ENCODE measurements at regions not wholly inside any gene's neighbourhood (a gene's known extent, or its start where the extent isn't known, plus 50 kb on each side); places are given as distances from the start of the nearest gene placed in this dataset.
"Not testable (repeated sequence)": the region's sequence is repeated elsewhere in the genome, so short reads cannot be mapped to it uniquely, and the experiment has no call there.

DNA sequence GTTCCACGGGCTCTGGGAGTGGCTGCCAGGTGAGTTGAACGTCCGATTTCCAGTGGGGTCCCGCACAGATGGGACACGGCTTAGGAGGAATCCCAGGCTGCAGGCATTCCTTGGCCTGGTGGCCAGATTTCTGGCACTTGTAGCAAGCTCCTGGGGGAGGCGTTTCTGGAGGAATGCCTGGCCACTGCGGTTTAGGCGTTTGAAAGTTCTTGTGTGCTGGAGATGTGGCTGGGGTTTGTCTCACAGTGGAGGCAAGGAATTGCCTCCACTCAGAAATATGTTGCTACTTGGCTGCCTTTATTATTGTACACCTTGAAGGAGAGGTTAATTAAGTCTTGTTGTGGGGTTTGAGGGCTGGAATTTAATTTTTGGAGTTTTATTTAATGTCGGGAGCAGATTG, 583.3 kb upstream of the MDGA2 start:
- not testable (repeated sequence) for DNase-seq (ENCODE audit: low read depth)

DNA sequence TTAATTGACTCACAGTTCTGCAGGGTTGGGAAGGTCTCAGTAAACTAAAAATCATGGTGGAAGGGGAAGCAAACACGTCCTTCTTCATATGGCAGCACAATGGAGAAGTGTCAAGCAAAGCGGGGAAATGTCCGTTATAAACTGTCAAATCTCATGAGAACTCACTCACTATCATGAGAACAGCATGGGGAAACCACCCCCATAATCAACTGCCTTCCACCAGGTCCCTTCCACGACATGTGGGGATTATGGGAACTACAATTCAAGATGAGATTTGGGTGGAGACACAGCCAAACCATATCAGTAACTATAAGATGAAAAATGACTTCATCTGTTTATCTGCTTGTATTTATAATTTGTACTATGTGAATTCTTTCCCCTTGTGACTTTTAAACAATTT, 577.6 kb upstream of the MDGA2 start:
- no peak for DNase-seq (ENCODE audit: low read depth)

DNA sequence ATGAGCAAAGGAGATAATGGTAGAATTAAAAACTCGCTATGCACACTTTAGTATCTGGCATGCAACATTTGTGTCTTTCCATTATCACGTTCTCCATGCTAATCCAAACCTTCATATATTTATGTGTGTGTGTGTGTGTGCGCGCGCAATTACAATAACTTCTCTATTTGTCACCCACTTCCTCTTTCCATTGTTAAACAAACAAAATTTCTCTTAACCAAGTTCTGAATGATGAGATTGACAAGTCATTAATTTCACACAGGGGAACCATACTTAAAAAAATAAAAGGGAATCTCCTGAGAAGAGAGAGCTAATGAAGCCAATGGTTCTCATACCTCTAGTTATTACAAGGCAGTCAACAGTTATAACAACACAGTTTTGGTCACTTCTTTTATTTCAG, 575.9 kb upstream of the MDGA2 start:
- DNase-seq (ENCODE audit: low read depth): no peak

DNA sequence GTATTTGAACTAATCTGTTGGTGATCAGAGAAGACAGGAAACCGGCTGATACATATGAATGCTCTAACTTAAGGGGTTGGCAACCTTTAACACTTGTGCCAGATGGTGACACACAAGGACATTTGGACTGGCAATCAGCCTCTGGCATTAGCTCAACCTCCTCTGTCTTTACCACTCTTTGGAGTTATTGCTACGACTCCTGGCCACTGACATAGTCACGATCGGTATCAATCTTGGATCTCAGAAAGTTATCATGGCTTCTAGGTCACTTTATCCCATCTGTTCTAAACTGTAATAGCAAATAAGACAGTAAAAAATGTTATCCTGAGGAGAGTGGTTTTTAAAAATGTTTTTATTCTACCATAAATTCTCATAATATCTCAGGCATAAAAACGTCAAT, 575.2 kb upstream of the MDGA2 start:
- no peak for DNase-seq (ENCODE audit: low read depth)

DNA sequence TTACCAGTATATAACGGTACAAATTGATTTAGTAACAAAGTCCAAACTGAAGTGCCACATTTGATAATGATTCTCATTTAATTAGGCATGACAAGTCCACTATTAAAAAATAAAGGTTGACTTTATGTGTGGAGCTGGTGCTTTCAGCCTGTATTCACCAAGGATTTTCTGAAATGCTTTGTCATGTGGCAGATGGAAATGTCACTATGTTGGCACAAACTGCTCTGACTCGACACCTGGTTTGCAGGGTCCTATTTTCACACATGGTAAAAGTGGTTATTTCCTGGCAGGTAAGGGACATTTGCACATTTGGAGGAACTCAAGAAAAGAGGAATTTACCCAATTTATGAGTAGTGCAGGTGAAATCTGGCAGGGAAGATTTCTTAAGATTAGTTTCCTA, 572.6 kb upstream of the MDGA2 start:
- no peak for DNase-seq (ENCODE audit: low read depth)

DNA sequence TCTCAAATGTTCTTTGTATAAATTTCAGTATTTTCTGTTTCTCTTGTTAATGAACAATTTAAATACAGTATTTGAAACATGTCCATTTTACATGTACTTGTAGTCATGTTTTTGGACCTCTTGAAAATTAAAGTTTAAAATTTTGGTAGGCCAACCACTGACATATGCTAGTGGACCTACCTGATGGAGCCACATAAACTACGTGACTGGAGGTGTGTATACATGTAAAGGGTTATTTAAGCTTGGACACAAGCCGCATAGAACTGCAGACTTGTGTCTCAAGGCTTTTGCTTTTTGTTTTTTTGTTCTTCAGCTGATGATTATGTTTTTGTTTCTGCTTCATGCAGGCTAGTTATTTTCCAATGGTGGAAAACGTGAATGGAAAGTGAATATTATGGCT, 568.5 kb upstream of the MDGA2 start:
- no peak for DNase-seq (ENCODE audit: low read depth)

DNA sequence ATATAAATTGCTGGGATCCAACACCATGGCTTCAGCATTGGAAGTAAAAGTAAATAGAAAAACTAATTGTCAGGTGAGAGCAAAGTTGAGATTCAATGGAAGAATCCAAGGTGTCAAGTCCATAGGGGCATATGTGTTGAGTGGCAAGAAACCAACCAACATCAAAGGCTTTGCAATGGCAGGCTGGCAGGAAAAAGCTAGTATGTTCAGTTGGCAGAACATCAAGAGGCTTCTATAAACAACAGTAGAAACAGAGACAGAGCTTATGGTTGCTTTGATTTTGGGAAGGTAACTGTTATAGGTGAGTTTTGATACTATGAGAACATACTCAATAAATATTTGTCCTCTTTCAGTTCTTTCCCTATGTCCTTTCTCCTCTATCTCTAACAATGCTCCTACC, 553.7 kb upstream of the MDGA2 start:
- no peak for DNase-seq (ENCODE audit: low read depth)

DNA sequence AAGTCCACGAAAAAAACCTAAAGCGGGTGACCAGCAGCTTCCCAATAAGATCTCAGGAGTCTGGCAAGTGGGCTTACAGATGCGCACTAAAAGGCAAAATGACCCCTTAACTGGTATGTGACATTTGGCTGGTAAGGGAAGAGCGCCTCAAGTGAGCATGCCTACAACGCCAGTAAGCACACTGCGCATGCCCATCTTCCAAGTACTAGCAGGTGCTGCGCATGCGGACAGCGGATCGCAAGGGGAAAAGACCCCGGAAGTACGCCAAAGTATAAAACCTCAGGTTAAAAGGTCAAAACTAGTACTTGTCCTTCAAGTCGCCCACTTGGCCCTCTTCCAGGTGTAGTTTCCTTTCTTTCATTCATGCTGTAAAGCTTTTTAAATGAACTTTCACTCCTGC, 518.5 kb upstream of the MDGA2 start:
- DNase-seq (ENCODE audit: low read depth): no peak

DNA sequence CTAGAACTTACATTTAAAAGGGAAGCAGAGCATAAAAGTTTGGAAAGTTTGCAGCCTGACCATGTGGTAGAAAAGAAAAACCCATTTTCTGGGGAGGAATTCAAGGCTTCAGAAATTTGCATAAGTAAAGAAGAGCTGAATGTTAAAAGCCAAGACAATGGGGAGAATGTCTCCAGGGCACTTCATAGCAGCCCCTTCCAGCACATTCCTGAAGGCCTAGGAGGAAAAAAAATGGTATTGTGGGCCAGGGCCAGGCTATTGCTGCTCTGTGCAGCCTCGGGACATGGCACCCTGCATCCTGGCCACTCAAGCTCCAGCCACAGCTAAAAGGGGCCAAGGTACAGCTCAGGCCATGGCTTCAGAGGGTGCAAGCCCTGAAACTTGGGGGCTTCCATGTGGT, 474.2 kb upstream of the MDGA2 start:
- not testable (repeated sequence) for DNase-seq (ENCODE audit: low read depth)

DNA sequence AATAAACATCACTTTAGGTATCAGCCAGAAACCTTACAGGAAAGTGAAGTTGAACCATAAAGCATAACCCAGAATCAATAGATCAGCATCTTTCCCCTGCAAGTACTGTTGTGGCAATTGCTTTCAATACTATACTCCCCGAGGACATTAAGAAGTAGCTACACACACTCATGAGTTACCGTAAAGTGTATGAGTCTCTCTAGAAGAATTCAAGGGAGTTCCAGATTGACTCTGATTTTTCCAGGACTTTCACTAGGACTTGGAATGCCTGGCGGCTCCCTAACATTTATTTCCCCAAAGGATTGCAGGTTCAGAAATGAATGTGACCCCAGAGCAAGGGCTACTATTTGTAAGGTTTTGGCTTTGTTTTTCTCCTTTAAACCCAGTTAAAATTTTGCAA, 465.4 kb upstream of the MDGA2 start:
- no peak for DNase-seq (ENCODE audit: low read depth)

DNA sequence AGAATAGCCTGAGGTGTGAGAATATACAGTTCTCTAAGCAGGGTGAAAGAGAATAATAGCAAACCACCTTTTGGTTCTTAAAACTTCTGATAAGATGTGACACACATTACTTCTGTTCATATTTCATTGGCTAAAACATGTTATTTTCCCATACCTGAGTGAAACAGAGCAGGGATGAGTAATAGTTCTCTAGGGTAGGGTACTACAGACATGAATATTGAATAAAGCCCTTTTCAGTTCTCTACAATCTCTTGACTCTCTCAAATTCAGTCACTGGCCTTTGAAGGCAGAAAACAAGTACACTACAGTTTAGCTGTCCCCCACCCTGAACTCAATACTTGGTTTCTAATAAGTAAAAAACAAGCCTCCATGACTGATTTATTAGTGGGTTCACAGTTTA, 454.1 kb upstream of the MDGA2 start:
- DNase-seq (ENCODE audit: low read depth): no peak

DNA sequence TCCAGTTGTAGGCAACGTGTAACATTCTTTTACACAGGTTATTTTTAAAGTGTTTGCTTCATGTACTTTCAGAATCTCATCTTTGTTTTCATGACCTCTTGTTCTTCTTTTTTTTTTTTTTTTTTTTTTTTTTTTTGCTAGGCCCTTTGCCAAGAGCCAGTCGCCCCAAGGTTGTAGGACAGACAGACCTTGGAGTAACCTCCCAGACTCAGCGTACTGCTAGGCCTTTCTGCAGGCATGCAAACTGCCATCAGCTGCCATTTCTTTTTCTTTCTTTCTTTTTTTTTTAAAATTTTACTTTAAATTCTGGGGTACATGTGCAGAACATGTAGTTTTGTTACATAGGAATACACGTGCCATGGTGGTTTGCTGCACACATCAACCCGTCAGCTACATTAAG, 452.3 kb upstream of the MDGA2 start:
- no peak for DNase-seq (ENCODE audit: low read depth)

DNA sequence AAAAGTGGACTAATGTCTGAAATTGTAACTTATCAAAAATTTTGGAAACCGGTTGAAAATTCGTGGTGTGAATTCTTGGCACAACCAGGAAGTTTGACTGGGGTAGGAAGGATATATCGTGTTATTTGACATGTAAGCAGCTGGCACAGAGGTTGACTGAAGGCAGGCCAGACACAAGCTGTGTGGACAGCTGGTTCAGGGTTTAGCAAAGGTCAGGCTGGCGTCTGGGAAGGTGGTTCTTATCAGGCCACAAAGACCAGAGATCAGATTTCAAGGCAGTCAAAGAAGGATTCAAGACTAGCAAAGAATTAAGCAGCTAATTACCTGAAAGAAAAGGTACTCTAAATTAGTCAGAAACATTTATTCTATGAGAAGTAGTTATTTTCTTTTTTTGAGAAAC, 450.2 kb upstream of the MDGA2 start:
- no peak for DNase-seq (ENCODE audit: low read depth)

DNA sequence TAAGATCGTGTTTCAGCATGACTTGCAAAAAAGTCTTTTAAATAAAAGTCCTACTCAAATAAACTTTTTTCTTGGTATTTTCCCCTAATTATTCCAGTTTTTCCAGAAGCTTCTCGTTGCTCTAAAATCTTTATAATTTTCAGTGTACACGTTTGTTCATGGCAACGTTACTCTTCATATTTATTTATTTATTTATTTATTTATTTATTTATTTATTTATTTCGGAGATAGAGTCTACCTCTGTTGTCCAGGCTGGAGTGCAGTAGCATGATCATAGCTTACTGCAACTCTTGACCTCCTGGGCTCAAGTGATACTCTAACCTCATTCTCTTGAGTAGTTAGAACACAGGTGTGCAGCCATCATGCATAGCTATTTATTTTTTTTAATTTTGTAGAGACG, 438.3 kb upstream of the MDGA2 start:
- no peak for DNase-seq (ENCODE audit: low read depth)

DNA sequence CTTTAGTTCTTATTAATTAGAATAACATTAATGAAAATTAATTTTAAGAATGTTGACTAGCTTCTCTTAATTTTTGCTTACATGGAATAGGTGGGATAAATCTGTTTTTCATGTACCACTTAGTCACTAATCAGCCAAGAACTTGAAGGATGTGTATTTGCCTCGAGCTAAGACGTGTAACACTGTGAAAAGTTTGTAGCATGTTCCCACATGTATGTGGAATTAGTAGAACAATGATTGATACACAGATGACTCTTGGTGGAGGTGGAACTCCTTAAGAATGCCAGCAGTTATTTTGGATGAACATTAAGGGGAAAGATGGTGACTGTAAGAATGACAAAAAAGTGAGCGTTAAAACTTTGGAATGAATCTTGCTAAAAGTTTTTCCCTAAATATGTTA, 435.7 kb upstream of the MDGA2 start:
- DNase-seq (ENCODE audit: low read depth): no peak

DNA sequence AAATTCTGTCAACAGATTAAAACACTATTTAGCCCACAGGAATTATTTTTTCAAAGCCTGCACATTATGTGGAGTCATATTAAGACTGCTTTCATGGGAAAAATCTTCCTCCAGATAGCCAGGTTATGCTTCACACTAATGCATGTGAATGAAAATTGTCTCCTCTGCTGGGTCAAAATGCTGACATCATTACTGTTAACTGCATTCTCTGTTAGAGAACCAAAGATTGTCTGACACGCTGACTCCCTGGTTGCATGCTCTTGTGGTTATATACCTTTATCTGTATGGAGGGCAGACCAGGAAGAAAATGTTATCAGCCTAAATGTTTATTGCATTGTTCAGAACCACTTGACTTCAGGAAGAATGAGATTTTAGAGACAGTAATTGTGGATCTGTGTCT, 432.2 kb upstream of the MDGA2 start:
- no peak for DNase-seq (ENCODE audit: low read depth)

DNA sequence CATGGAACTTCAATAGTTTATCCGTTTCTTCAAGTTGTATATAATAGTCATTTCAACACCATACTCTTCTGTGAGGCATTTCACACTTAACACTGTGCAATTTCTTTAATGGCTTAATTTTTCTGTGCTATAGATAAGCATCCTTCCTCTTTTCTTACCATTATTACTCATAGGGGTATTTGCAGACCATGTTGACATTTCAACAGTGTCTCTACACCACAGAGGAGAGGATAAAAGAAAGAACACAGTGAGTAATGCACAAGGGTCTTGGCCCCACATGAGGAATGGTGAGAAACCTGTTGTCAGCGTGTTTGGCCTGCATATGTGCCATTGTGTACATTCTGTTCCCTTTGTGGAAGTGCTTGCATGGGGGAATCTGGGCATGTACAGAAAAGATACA, 421.5 kb upstream of the MDGA2 start:
- no peak for DNase-seq (ENCODE audit: low read depth)

DNA sequence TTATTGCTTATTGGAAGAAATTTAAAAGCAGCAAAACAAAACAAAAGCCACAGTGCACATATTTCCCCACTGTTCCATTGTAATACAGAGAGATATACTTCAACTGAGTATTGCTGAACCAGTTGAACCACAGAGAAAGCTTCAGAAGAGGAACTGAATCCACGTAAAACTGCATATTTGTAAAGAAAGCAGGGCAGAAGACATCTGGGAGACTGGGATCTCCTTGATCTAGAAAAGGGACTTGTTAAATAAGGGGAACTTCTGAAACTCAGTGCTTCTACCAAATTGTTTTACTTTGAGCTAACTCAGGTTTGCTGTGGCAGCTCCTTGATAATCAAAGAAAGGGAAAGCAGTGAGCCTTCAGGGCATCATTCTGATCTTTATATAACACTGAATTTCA, 411.1 kb upstream of the MDGA2 start:
- DNase-seq (ENCODE audit: low read depth): no peak

DNA sequence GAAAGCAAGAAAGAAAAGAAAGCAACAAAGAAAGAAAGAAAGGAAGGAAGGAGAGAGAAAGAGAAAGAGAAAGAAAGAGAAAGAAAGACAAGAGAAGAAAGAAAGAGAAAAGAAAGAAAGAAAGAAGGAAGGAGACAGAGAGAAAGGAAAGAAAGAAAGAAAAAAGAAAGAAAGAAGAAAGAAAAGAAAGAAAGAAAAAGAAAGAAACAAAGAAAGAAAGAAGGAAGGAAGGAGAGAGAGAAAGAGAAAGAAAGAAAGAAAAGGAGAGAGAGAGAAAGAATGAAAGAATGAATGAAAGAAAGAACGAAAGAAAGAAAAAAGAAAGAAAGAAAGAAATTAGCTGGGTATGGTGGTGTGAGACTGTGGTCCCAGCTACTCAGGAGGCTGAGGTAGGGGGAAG, 400.1 kb upstream of the MDGA2 start:
- no peak for DNase-seq (ENCODE audit: low read depth)

DNA sequence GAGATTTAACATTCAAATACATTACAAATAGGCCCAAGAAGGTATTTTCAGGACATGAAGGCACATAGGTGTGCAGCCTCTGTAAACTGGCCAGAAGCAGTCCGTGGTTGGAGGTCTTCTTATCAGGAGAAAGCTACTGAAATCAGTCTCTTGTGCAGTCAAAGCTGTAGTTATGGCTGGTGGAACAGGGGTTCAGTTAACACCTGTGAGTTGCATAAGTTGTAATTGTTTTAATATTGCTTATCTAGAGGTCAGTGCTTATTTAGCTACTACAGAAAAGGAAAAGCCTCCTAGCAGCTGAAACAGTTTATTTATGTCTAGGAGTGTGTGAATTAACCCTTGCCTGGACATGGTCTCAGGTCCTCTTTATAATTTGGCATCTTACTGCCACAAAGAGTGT, 377.6 kb upstream of the MDGA2 start:
- DNase-seq (ENCODE audit: low read depth): no peak

DNA sequence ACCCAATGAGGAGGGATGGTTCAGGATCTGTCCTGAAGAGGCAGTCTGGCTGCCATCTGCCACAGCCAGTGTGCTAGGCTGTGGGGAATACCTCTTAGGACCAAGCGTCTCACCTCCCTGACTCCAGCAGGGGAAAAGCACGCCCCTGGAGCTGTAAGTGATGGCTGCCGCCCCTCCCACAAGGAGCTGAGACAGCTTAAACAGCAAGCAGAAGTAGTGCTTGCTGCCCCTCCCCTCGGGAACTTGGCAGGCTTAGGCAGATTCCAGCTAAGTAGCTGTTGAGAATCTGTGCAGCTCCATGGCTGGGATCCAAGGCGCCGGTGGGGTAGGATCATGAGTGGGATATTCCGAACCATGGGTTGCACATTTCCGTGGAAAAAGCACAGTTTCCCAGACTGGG, 360.4 kb upstream of the MDGA2 start:
- DNase-seq (ENCODE audit: low read depth): no peak

DNA sequence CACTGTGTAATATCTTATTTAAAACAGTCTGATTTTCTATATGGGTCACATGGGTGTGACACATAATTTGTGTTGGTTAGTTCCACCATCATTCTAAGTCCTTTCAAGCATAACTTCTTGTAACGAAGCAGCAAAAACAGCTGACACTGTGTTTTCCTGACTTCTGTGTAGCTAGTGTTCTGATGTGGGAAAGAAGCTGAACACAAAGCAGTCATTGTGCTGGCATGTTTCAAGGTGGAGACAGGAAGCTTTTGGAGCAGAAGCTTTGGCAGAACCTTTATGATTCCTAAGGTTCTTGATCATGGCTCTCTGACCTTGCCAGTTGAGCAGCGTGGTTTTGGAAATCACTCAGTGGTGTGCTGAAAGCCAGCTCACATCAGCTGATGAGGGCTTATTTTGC, 351.7 kb upstream of the MDGA2 start:
- DNase-seq (ENCODE audit: low read depth): no peak

DNA sequence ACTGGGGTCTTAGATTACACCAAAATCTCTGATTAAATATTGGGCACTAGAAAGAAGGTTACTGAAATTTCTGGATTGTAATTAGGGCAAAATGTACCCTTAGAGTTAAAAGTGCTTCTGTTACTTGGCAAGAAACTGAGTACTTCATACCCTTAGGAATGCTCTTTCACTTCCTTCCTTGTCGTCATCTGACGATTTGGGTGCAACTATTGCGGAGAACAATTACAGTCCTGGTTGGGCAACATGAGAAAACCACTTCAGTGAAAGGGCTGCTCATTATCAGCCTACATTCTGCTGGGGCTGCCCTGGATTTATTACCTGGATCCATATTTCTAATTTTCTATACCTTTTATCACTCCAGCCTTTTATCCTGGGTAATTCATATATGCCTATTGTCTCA, 348.5 kb upstream of the MDGA2 start:
- no peak for DNase-seq (ENCODE audit: low read depth)

DNA sequence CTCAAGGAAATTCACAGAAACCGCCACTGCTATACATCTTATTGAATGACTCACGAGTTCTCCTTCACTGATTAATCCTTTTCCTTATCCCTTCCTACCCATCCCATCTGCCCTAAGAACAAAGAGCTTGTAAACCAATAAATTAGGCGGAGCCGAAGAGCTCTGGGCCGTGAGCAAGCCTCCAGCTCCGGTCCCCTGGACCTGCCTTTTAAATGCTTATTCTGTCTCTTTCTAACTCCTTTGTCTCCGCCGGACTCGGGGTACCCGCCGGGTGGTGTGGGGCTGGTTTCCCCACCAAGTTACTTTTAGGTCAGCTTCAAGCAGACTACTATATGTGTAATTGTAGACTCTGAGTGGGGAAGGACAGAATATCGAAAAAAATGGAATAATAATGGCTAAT, 336.1 kb upstream of the MDGA2 start:
- not testable (repeated sequence) for DNase-seq (ENCODE audit: low read depth)

DNA sequence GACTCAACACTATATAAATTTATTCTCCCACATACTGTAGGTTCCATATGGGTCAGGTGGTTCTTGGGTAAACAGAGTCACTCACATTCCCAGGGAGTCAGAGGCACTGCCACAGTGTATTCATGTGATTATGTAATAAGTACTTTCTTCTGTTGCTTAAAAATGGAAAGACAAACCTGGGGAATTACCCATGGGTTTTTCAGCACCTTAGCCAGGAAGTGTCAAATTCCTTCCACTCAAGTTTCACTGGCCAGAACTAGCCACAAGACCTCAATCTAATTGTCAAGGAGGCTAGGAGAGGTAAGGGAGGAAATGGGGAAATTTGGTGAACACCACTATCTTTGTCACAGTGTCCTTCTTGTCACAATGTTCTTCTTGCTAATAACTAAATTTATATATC, 333.2 kb upstream of the MDGA2 start:
- no peak for DNase-seq (ENCODE audit: low read depth)

DNA sequence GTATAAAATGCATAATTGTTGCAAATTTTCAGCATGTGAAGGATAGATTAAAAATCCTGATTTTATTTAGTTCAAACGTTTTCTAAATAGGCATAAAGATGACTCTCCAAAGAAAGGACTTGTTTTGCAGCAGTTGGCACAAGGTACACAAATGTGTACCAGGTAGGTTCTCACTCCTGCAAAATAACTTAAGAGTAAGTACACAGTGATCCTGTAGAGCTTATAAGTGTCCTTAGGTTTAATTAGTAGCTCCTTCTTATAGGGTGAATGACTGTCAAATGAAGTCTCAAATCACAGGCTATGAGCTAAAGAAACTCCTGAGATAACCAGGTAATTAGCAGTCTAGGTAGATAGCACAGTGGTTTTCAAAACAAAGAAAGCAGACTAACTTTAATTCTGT, 330.6 kb upstream of the MDGA2 start:
- no peak for DNase-seq (ENCODE audit: low read depth)

Measured in ELR (cell line).